ENCODE measurements at regions not wholly inside any gene's neighbourhood (a gene's known extent, or its start where the extent isn't known, plus 50 kb on each side); places are given as distances from the start of the nearest gene placed in this dataset.

DNA sequence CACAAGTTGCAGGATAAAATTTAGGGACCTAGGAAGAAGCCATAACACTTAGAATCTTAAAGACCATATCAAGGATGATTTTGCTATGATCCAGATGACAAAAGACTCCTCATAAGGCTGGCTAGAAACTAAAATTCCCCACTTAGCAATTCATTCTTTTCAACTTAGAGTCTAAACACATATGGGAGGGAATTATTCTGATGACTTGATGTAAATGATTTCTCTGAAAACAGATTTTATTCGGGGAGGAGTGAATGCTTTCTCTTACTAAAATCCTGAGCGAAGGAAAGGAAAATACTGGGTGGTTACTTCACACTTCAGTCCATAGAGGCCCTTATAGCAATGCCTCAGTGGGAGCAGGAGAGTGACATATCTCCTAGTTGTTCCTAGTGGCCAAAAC, 138.7 kb upstream of the SORCS1 start:
- Histone ChIP-seq H3K27ac (no peak overlapping the region), H3K4me3 (no peak overlapping the region), H3K4me1 (no peaks in the 10 kb centered on the region), H3K4me2 (no peak overlapping the region), H3K9me3 (no peaks in the 10 kb centered on the region)
- POLR2A ChIA-PET: no interaction called here
- 3% methylated on average over 2 of the region's 2 CpGs for WGBS (ENCODE audit: missing lambda C conversion rate)
- ATAC-seq (no peak), DNase-seq (ENCODE audit: low read depth in 1 of 2, low spot score in 1 of 2) (no peak), FAIRE-seq (no peak)
- TF ChIP-seq, protein P1, sequence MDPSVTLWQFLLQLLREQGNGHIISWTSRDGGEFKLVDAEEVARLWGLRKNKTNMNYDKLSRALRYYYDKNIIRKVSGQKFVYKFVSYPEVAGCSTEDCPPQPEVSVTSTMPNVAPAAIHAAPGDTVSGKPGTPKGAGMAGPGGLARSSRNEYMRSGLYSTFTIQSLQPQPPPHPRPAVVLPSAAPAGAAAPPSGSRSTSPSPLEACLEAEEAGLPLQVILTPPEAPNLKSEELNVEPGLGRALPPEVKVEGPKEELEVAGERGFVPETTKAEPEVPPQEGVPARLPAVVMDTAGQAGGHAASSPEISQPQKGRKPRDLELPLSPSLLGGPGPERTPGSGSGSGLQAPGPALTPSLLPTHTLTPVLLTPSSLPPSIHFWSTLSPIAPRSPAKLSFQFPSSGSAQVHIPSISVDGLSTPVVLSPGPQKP (IDR thresholded peaks at IDR 0.05; ENCODE audit: low read depth, low read length): no peak
- no peak for TF ChIP-seq ZC3H11A (IDR thresholded peaks at IDR 0.05)
- TF ChIP-seq RFX5 (IDR thresholded peaks at IDR 0.05): no peak
- TF ChIP-seq POLR2AphosphoS2 (conservative IDR thresholded peaks at IDR 0.05; ENCODE audit: low read length): no peak
- TF ChIP-seq ZNF302 (CRISPR knock-in tag; IDR thresholded peaks at IDR 0.05): no peak
- TF ChIP-seq, protein P2, sequence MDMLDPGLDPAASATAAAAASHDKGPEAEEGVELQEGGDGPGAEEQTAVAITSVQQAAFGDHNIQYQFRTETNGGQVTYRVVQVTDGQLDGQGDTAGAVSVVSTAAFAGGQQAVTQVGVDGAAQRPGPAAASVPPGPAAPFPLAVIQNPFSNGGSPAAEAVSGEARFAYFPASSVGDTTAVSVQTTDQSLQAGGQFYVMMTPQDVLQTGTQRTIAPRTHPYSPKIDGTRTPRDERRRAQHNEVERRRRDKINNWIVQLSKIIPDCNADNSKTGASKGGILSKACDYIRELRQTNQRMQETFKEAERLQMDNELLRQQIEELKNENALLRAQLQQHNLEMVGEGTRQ (IDR thresholded peaks at IDR 0.05): no peak
- TF ChIP-seq NPAS2 (CRISPR knock-in tag; IDR thresholded peaks at IDR 0.05; ENCODE audit: borderline replicate concordance): no peak
- no peak for TF ChIP-seq CHD2 (IDR thresholded peaks at IDR 0.05; ENCODE audit: low read length, partially characterized antibody)
- no peak for TF ChIP-seq NFE2L2 (conservative IDR thresholded peaks at IDR 0.05; ENCODE audit: low read length)
- TF ChIP-seq, protein P3, sequence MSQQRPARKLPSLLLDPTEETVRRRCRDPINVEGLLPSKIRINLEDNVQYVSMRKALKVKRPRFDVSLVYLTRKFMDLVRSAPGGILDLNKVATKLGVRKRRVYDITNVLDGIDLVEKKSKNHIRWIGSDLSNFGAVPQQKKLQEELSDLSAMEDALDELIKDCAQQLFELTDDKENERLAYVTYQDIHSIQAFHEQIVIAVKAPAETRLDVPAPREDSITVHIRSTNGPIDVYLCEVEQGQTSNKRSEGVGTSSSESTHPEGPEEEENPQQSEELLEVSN (IDR thresholded peaks at IDR 0.05; ENCODE audit: borderline replicate concordance, low read depth): no peak
- no peak for TF ChIP-seq TFCP2L1 (CRISPR knock-in tag; IDR thresholded peaks at IDR 0.05)
- TF ChIP-seq, protein P4, sequence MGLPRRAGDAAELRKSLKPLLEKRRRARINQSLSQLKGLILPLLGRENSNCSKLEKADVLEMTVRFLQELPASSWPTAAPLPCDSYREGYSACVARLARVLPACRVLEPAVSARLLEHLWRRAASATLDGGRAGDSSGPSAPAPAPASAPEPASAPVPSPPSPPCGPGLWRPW (IDR thresholded peaks at IDR 0.05): no peak
- no peak for TF ChIP-seq GATA3 (IDR thresholded peaks at IDR 0.05; ENCODE audit: borderline replicate concordance)
- no peak for TF ChIP-seq MYC (IDR thresholded peaks at IDR 0.05; ENCODE audit: borderline replicate concordance, low read length)
- no peak for TF ChIP-seq HOXB13 (CRISPR knock-in tag; IDR thresholded peaks at IDR 0.05; ENCODE audit: low read depth)
- TF ChIP-seq RCOR1 (IDR thresholded peaks at IDR 0.05; ENCODE audit: low read depth, low read length): no peak
- TF ChIP-seq KDM5A (IDR thresholded peaks at IDR 0.05): no peak
- CTCF ChIA-PET: no interaction called here

DNA sequence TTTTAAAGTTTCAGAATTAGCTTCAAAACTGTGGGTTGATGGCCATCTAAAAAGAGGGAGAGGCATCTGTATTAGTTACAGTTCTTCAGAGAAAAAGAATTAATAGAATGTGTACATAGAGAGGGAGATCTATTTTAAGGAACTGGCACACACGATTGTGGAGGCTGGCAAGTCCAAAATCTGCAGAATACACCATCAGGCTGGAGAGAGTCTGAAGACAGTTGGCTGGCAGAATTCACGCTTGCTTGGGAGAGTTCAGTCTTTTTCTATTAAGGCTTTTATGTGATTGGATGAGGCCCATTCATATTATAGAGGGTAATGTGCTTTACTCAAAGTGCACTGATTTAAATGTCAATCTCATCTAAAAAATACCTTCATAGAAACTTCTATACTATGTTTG, 135.1 kb upstream of the SORCS1 start:
- Histone ChIP-seq H3K9me3 (0 out of 3 replicates have a peak, but pooled peaks cover 3% of the 10 kb centered on the region), H3K27ac (no peak overlapping the region), H3K4me1 (no peaks in the 10 kb centered on the region), H3K4me2 (no peak overlapping the region), H3K4me3 (no peak overlapping the region)
- WGBS (ENCODE audit: missing lambda C conversion rate): 2% methylated on average over 2 of the region's 2 CpGs
- TF ChIP-seq JUNB (IDR thresholded peaks at IDR 0.05): no peak
- no peak for TF ChIP-seq BHLHE40 (IDR thresholded peaks at IDR 0.05; ENCODE audit: low read depth, low read length)
- TF ChIP-seq FOXS1 (CRISPR knock-in tag; IDR thresholded peaks at IDR 0.05): no peak
- no peak for TF ChIP-seq RNF2 (IDR thresholded peaks at IDR 0.05; ENCODE audit: borderline replicate concordance, low read depth)
- TF ChIP-seq, protein P5, sequence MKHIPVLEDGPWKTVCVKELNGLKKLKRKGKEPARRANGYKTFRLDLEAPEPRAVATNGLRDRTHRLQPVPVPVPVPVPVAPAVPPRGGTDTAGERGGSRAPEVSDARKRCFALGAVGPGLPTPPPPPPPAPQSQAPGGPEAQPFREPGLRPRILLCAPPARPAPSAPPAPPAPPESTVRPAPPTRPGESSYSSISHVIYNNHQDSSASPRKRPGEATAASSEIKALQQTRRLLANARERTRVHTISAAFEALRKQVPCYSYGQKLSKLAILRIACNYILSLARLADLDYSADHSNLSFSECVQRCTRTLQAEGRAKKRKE (CRISPR knock-in tag; IDR thresholded peaks at IDR 0.05; ENCODE audit: low read depth): no peak
- no peak for TF ChIP-seq TFCP2L1 (CRISPR knock-in tag; IDR thresholded peaks at IDR 0.05)
- no peak for TF ChIP-seq RCOR1 (IDR thresholded peaks at IDR 0.05; ENCODE audit: low read depth, low read length)
- TF ChIP-seq, protein P2 (IDR thresholded peaks at IDR 0.05): no peak
- TF ChIP-seq EHMT2 (IDR thresholded peaks at IDR 0.05; ENCODE audit: low read depth): no peak
- TF ChIP-seq MYC (IDR thresholded peaks at IDR 0.05; ENCODE audit: borderline replicate concordance, low read length): no peak
- no peak for TF ChIP-seq CEBPB (IDR thresholded peaks at IDR 0.05)
- no peak for TF ChIP-seq SMC3 (IDR thresholded peaks at IDR 0.05)
- TF ChIP-seq, protein P6, sequence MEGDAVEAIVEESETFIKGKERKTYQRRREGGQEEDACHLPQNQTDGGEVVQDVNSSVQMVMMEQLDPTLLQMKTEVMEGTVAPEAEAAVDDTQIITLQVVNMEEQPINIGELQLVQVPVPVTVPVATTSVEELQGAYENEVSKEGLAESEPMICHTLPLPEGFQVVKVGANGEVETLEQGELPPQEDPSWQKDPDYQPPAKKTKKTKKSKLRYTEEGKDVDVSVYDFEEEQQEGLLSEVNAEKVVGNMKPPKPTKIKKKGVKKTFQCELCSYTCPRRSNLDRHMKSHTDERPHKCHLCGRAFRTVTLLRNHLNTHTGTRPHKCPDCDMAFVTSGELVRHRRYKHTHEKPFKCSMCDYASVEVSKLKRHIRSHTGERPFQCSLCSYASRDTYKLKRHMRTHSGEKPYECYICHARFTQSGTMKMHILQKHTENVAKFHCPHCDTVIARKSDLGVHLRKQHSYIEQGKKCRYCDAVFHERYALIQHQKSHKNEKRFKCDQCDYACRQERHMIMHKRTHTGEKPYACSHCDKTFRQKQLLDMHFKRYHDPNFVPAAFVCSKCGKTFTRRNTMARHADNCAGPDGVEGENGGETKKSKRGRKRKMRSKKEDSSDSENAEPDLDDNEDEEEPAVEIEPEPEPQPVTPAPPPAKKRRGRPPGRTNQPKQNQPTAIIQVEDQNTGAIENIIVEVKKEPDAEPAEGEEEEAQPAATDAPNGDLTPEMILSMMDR (IDR thresholded peaks at IDR 0.05): no peak
- TF ChIP-seq, protein P7, sequence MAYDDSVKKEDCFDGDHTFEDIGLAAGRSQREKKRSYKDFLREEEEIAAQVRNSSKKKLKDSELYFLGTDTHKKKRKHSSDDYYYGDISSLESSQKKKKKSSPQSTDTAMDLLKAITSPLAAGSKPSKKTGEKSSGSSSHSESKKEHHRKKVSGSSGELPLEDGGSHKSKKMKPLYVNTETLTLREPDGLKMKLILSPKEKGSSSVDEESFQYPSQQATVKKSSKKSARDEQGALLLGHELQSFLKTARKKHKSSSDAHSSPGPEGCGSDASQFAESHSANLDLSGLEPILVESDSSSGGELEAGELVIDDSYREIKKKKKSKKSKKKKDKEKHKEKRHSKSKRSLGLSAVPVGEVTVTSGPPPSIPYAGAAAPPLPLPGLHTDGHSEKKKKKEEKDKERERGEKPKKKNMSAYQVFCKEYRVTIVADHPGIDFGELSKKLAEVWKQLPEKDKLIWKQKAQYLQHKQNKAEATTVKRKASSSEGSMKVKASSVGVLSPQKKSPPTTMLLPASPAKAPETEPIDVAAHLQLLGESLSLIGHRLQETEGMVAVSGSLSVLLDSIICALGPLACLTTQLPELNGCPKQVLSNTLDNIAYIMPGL (CRISPR knock-in tag; IDR thresholded peaks at IDR 0.05; ENCODE audit: borderline replicate concordance): no peak
- TF ChIP-seq, protein P8, sequence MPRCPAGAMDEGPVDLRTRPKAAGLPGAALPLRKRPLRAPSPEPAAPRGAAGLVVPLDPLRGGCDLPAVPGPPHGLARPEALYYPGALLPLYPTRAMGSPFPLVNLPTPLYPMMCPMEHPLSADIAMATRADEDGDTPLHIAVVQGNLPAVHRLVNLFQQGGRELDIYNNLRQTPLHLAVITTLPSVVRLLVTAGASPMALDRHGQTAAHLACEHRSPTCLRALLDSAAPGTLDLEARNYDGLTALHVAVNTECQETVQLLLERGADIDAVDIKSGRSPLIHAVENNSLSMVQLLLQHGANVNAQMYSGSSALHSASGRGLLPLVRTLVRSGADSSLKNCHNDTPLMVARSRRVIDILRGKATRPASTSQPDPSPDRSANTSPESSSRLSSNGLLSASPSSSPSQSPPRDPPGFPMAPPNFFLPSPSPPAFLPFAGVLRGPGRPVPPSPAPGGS (IDR thresholded peaks at IDR 0.05): no peak
- no peak for TF ChIP-seq POLR2A (IDR thresholded peaks at IDR 0.05; ENCODE audit: low read length)
- FAIRE-seq: no peak
- DNase-seq (ENCODE audit: low read depth in 1 of 2, low spot score in 1 of 2): no peak
- no peak for ATAC-seq
- CTCF ChIA-PET: no interaction called here
- POLR2A ChIA-PET: no interaction called here
